Kidney (tissue), 13 donors: ENCODE measurements at regions not wholly inside any gene's neighbourhood (a gene's known extent, or its start where the extent isn't known, plus 50 kb on each side); places are given as distances from the start of the nearest gene placed in this dataset.

Experiments
- DNase-seq, 5 donors: peaks; one replicate each; pipeline ENCODE4 v3.0.0-alpha.2; 2013 to 2020
- FAIRE-seq: peaks from 2 replicates; lab custom pipeline; 2012; peaks lifted over from hg19 to GRCh38; lab: Jason Lieb, UNC
- H3K27ac ChIP-seq, 2 donors: one replicate each; pipeline ENCODE4 v1.7.0; 2013; ENCODE audit warnings: low read depth in 2 of 2, low read length in 2 of 2, inconsistent platforms in 1 of 2
- H3K27me3 ChIP-seq: one replicate; pipeline ENCODE4 v1.7.1; 2013; ENCODE audit warnings: low read length, inconsistent platforms; ENCODE audit not compliant: control insufficient read depth, insufficient read depth
- H3K36me3 ChIP-seq, 3 donors: one replicate each; pipeline versions ENCODE4 v1.7.0 to v1.7.1; 2013; ENCODE audit warnings: low read length in 3 of 3, control low read depth in 1 of 3, inconsistent platforms in 1 of 3; ENCODE audit not compliant: insufficient read depth in 3 of 3, control insufficient read depth in 2 of 3
- H3K4me1 ChIP-seq, 3 donors: one replicate each; pipeline versions ENCODE4 v1.7.0 to v1.7.1; 2013; ENCODE audit warnings: low read length in 3 of 3, inconsistent platforms in 1 of 3, low read depth in 1 of 3; ENCODE audit not compliant: control insufficient read depth in 2 of 3, insufficient read depth in 2 of 3
- H3K4me3 ChIP-seq, 3 donors: one replicate each; pipeline versions ENCODE4 v1.7.0 to v1.8.1; 2013; ENCODE audit warnings: low read length in 3 of 3, control low read depth in 1 of 3, inconsistent platforms in 1 of 3
- H3K9ac ChIP-seq, 3 donors: one replicate each; pipeline versions ENCODE4 v1.7.0 to v1.7.1; 2013; ENCODE audit warnings: low read length in 3 of 3, control low read depth in 1 of 3, inconsistent platforms in 1 of 3
- H3K9me3 ChIP-seq, 3 donors: one replicate each; pipeline versions ENCODE4 v1.7.0 to v1.7.1; 2013; ENCODE audit warnings: low read length in 3 of 3, control low read depth in 1 of 3, inconsistent platforms in 1 of 3; ENCODE audit not compliant: control insufficient read depth in 2 of 3, insufficient read depth in 1 of 3
- intact Hi-C: fragments of 100-400 bp; cut with DNase I; formaldehyde crosslinking; loops from one replicate; pipeline ENCODE4 v1.11.1; 2022
- TF ChIP-seq, protein P1 (sequence below): IDR thresholded peaks from 3 replicates; pipeline ENCODE4 v1.5.1; 2012; ENCODE audit warnings: mild to moderate bottlenecking, moderate library complexity, borderline replicate concordance; ENCODE audit not compliant: insufficient read depth; ENCODE audit errors: extremely low read depth
- donor health status: control.
- donor health status: control.
- donor health status: control.
- donor health status: control.
- donor health status: control.
- donor health status: DM: yes; HTN: yes; CAD: no.
- donor health status: Normal renal cell carcinoma (clear cell type).

GRCh38 chr5:173475780-173476179 is 140.7 kb downstream of the BOD1 start:
- DNase-seq (no peak), FAIRE-seq (no peak)
- no peaks in the 10 kb centered on the region for H3K9me3 ChIP-seq
- H3K9ac ChIP-seq, result no peak overlapping the region
- no peaks in the 10 kb centered on the region for H3K27me3 ChIP-seq
- H3K27ac ChIP-seq, result no peak overlapping the region
- intact Hi-C loops, result no loop called here
- H3K4me1 ChIP-seq, result no peaks in the 10 kb centered on the region
- no peak overlapping the region for H3K4me3 ChIP-seq
- H3K36me3 ChIP-seq, result no peaks in the 10 kb centered on the region
- TF ChIP-seq, protein P1, sequence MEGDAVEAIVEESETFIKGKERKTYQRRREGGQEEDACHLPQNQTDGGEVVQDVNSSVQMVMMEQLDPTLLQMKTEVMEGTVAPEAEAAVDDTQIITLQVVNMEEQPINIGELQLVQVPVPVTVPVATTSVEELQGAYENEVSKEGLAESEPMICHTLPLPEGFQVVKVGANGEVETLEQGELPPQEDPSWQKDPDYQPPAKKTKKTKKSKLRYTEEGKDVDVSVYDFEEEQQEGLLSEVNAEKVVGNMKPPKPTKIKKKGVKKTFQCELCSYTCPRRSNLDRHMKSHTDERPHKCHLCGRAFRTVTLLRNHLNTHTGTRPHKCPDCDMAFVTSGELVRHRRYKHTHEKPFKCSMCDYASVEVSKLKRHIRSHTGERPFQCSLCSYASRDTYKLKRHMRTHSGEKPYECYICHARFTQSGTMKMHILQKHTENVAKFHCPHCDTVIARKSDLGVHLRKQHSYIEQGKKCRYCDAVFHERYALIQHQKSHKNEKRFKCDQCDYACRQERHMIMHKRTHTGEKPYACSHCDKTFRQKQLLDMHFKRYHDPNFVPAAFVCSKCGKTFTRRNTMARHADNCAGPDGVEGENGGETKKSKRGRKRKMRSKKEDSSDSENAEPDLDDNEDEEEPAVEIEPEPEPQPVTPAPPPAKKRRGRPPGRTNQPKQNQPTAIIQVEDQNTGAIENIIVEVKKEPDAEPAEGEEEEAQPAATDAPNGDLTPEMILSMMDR, result no peak

DNA sequence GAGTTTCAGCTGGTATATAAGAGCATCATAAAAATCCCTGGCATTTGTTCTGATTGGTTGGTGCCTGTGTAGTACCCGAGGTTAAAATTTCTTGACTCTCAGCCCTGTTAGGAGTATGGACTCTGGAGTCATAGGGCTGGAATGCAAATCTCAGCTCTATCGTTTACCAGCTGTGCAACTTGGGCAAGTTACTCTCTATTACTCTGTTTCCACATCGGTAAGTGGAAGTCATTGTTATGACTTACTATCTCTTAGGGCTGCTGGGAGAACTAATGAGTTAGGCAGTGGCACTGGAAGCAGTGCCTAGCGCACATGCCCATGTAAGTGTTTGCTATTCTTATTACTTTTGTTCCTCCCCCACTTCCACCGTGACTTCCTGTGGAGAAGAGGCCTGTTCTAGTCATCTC is 141.6 kb downstream of the BOD1 start:
- Histone ChIP-seq H3K9ac (no peak overlapping the region), H3K9me3 (no peaks in the 10 kb centered on the region), H3K27ac (no peak overlapping the region), H3K36me3 (no peaks in the 10 kb centered on the region), H3K4me3 (no peak overlapping the region), H3K4me1 (no peaks in the 10 kb centered on the region), H3K27me3 (no peaks in the 10 kb centered on the region)
- TF ChIP-seq, protein P1, result no peak
- no peak for FAIRE-seq
- intact Hi-C loops, result no loop called here
- DNase-seq, result no peak

- DNase-seq (no peak), FAIRE-seq (no peak)
- Histone ChIP-seq H3K36me3 (no peaks in the 10 kb centered on the region), H3K9me3 (no peaks in the 10 kb centered on the region), H3K4me3 (no peak overlapping the region), H3K27me3 (no peaks in the 10 kb centered on the region), H3K4me1 (no peaks in the 10 kb centered on the region), H3K9ac (no peak overlapping the region), H3K27ac (no peak overlapping the region)
- intact Hi-C loops, result no loop called here
- TF ChIP-seq, protein P1, result no peak
These were observed 143.2 kb downstream of the BOD1 start for GRCh38 chr5:173473288-173473687.

DNA sequence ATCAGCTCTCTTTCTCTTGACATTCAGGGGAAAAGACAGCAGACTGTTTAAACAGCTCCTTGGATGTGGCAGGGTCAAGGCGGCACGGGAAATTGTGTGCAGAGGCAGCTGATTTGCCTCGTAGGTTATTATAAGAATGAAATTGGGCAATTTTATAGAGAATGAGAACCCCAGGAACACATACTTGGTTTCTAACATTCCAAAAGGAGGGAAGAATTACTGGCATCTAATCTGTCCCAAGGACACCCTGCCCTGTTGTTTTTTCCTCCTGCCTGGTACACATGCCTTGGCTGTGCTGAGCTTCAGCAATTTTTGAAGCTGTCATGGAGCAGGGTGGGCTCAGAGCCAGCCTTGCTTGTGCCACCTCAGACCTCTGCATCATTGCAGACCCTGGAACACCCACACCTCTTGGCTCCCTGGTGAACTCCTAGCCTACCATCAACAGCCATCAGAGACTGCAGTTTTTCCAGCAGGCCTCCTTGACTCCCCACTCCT is 143.6 kb downstream of the BOD1 start:
- Histone ChIP-seq H3K9me3 (no peaks in the 10 kb centered on the region), H3K4me3 (no peak overlapping the region), H3K9ac (no peak overlapping the region), H3K27me3 (no peaks in the 10 kb centered on the region), H3K4me1 (no peaks in the 10 kb centered on the region), H3K36me3 (no peaks in the 10 kb centered on the region), H3K27ac (no peak overlapping the region)
- FAIRE-seq, result no peak
- TF ChIP-seq, protein P1, result no peak
- DNase-seq, result no peak
- intact Hi-C loops, result no loop called here
